Mesodermal cell (in vitro differentiated cells): ENCODE measurements at regions not wholly inside any gene's neighbourhood (a gene's known extent, or its start where the extent isn't known, plus 50 kb on each side); places are given as distances from the start of the nearest gene placed in this dataset.

Experiments
- H3K27ac ChIP-seq: 2 replicates; pipeline ENCODE4 v1.7.0; 2013; ENCODE audit warnings: mild to moderate bottlenecking, low read depth, low read length, moderate library complexity; ENCODE audit not compliant: severe bottlenecking
- H3K36me3 ChIP-seq: 2 replicates; pipeline ENCODE4 v1.7.1; 2013; ENCODE audit warnings: mild to moderate bottlenecking, low read length, moderate library complexity; ENCODE audit not compliant: control insufficient read depth, insufficient read depth
- H3K4me1 ChIP-seq: one replicate; pipeline ENCODE4 v1.7.1; 2013; ENCODE audit warnings: mild to moderate bottlenecking, low read length; ENCODE audit not compliant: insufficient read depth, control insufficient read depth, poor library complexity, severe bottlenecking
- H3K4me3 ChIP-seq: 2 replicates; pipeline ENCODE4 v1.7.0; 2013; ENCODE audit warnings: low read length, control low read depth, mild to moderate bottlenecking; ENCODE audit not compliant: insufficient read depth, poor library complexity, severe bottlenecking; ENCODE audit errors: extremely low read depth
- H3K9me3 ChIP-seq: 2 replicates; pipeline ENCODE4 v1.7.1; 2013; ENCODE audit warnings: mild to moderate bottlenecking, low read length, moderate library complexity; ENCODE audit not compliant: control insufficient read depth
- WGBS, 2 experiments: methylation state at CpG; one replicate each; pipeline ENCODE4 v1.1.5; 2013; ENCODE audit warnings: missing lambda C conversion rate in 2 of 2; ENCODE audit not compliant: insufficient coverage in 2 of 2; 5-methylcytosine and 5-hydroxymethylcytosine counted together

- Histone ChIP-seq H3K9me3 (no peaks in the 10 kb centered on the region), H3K4me3 (no peak overlapping the region)
- WGBS, 2 experiments, result 100% methylated on average over 1 of the region's 3 CpGs; no CpG with 5 or more reads in 1 of the 2 experiments
These were observed 172.4 kb upstream of the NUDT4 start for GRCh38 chr12:93205361-93205760.

GRCh38 chr12:93208011-93208410 lies 169.7 kb upstream of the NUDT4 start:
- H3K36me3 ChIP-seq, result no peaks in the 10 kb centered on the region
- no CpG with 5 or more reads among the region's 1 CpG for WGBS, 2 experiments
- no peaks in the 10 kb centered on the region for H3K9me3 ChIP-seq
- H3K4me1 ChIP-seq, result peaks cover 2% of the 10 kb centered on the region
- no peak overlapping the region for H3K27ac ChIP-seq
- no peak overlapping the region for H3K4me3 ChIP-seq

More at GRCh38 chr12:93205361-93205760, 172.4 kb upstream of the NUDT4 start:
- H3K36me3 ChIP-seq, result no peaks in the 10 kb centered on the region
- no peak overlapping the region for H3K27ac ChIP-seq
- H3K4me1 ChIP-seq, result peaks cover 5% of the 10 kb centered on the region

- no peaks in the 10 kb centered on the region for H3K9me3 ChIP-seq
- WGBS, 2 experiments, result 93 to 100% methylated on average over 2 of the region's 6 CpGs
- H3K4me3 ChIP-seq, result no peak overlapping the region
- H3K36me3 ChIP-seq, result no peaks in the 10 kb centered on the region
- no peak overlapping the region for H3K27ac ChIP-seq
- H3K4me1 ChIP-seq, result no peaks in the 10 kb centered on the region
These were observed 163.0 kb upstream of the NUDT4 start for GRCh38 chr12:93214523-93215289.

- no peak overlapping the region for H3K27ac ChIP-seq
- H3K9me3 ChIP-seq, result no peaks in the 10 kb centered on the region
- no peak overlapping the region for H3K4me3 ChIP-seq
- H3K4me1 ChIP-seq, result no peaks in the 10 kb centered on the region
- WGBS, 2 experiments, result no CpG with 5 or more reads among the region's 1 CpG
- no peaks in the 10 kb centered on the region for H3K36me3 ChIP-seq
These were observed 162.4 kb upstream of the NUDT4 start for GRCh38 chr12:93215290-93215678.

- H3K4me1 ChIP-seq, result no peaks in the 10 kb centered on the region
- H3K9me3 ChIP-seq, result no peaks in the 10 kb centered on the region
- whole genome bisulfite sequencing, 2 experiments, result no CpG with 5 or more reads among the region's 2 CpGs
- H3K36me3 ChIP-seq, result no peaks in the 10 kb centered on the region
- H3K27ac ChIP-seq, result no peak overlapping the region
- no peak overlapping the region for H3K4me3 ChIP-seq
These were observed 157.8 kb upstream of the NUDT4 start for GRCh38 chr12:93219947-93220346.

GRCh38 chr12:93221841-93222240 lies 155.9 kb upstream of the NUDT4 start:
- Histone ChIP-seq H3K4me3 (no peak overlapping the region), H3K4me1 (no peaks in the 10 kb centered on the region), H3K36me3 (no peaks in the 10 kb centered on the region), H3K27ac (no peak overlapping the region), H3K9me3 (no peaks in the 10 kb centered on the region)

GRCh38 chr12:93223440-93224426 lies 154.0 kb upstream of the NUDT4 start:
- Histone ChIP-seq H3K27ac (no peak overlapping the region), H3K36me3 (no peaks in the 10 kb centered on the region), H3K9me3 (no peaks in the 10 kb centered on the region), H3K4me1 (no peaks in the 10 kb centered on the region), H3K4me3 (no peak overlapping the region)
- 100% methylated on average over 1 to 2 of the region's 5 CpGs for WGBS, 2 experiments

GRCh38 chr12:93225094-93225493 lies 152.6 kb upstream of the NUDT4 start:
- Histone ChIP-seq H3K27ac (no peak overlapping the region), H3K36me3 (no peaks in the 10 kb centered on the region), H3K4me1 (peaks cover 5% of the 10 kb centered on the region), H3K9me3 (no peaks in the 10 kb centered on the region), H3K4me3 (no peak overlapping the region)
- 60% methylated on average over 1 of the region's 2 CpGs; no CpG with 5 or more reads in 1 of the 2 experiments for WGBS, 2 experiments

- H3K36me3 ChIP-seq, result no peaks in the 10 kb centered on the region
- H3K27ac ChIP-seq, result no peak overlapping the region
- peaks cover 5% of the 10 kb centered on the region for H3K4me1 ChIP-seq
- H3K9me3 ChIP-seq, result no peaks in the 10 kb centered on the region
- no peak overlapping the region for H3K4me3 ChIP-seq
These were observed 151.4 kb upstream of the NUDT4 start for GRCh38 chr12:93226361-93226760.

- Histone ChIP-seq H3K4me1 (peaks cover 5% of the 10 kb centered on the region), H3K9me3 (no peaks in the 10 kb centered on the region), H3K36me3 (no peaks in the 10 kb centered on the region), H3K27ac (peak overlapping the region; percentile 80), H3K4me3 (no peak overlapping the region)
- WGBS, 2 experiments, result 71 to 100% methylated on average over 2 to 4 of the region's 6 CpGs
These were observed 148.0 kb upstream of the NUDT4 start for GRCh38 chr12:93229494-93230325.
